Naive thymus-derived CD4-positive, alpha-beta T cell (primary cell): ENCODE measurements at regions not wholly inside any gene's neighbourhood (a gene's known extent, or its start where the extent isn't known, plus 50 kb on each side); places are given as distances from the start of the nearest gene placed in this dataset.

ENCODE experiments used
- ATAC-seq: fragments of 150-1000 bp; cut with Tn5 transposase; 2 replicates; pipeline ENCODE4 v1.10.0; 2021; ENCODE audit warnings: mild to moderate bottlenecking, moderate library complexity
- CTCF ChIA-PET: fragments of 350-600 bp; sonication (Branson Sonifier 250); formaldehyde crosslinking; loops from one replicate; lab custom pipeline; 2021; ENCODE audit warnings: antibody characterized with exemption; lab: Charles Lee
- POLR2A ChIA-PET: fragments of 350-600 bp; sonication (Branson Sonifier 250); formaldehyde crosslinking; loops from one replicate; lab custom pipeline; 2021; ENCODE audit warnings: antibody characterized with exemption, inconsistent platforms; lab: Charles Lee
- DNase-seq, 9 donors: peaks; one replicate each; pipeline versions ENCODE4 v3.0.0 to v3.0.0-alpha.2; 2020 to 2022; ENCODE audit warnings: mixed read lengths in 1 of 9
- H3K27ac ChIP-seq: one replicate; pipeline ENCODE4 v1.7.0; 2013; ENCODE audit warnings: mild to moderate bottlenecking, low read depth, low read length, moderate library complexity
- H3K27me3 ChIP-seq, 2 donors: one replicate each; pipeline ENCODE4 v1.7.0; 2013; ENCODE audit warnings: low read length in 2 of 2, mild to moderate bottlenecking in 2 of 2, moderate library complexity in 2 of 2; ENCODE audit not compliant: control insufficient read depth in 2 of 2, insufficient read depth in 2 of 2
- H3K36me3 ChIP-seq, 3 experiments: 1 replicate in 2 of 3; 2 replicates in 1 of 3; pipeline ENCODE4 v1.7.0; 2013; ENCODE audit warnings: low read length in 3 of 3, mild to moderate bottlenecking in 3 of 3, moderate library complexity in 1 of 3; ENCODE audit not compliant: insufficient read depth in 3 of 3, control insufficient read depth in 2 of 3
- H3K4me1 ChIP-seq, 2 donors: one replicate each; pipeline ENCODE4 v1.7.0; 2013; ENCODE audit warnings: low read length in 2 of 2, mild to moderate bottlenecking in 2 of 2, moderate library complexity in 1 of 2; ENCODE audit not compliant: control insufficient read depth in 2 of 2, insufficient read depth in 2 of 2
- H3K4me3 ChIP-seq: 2 replicates; pipeline ENCODE4 v1.7.0; 2013; ENCODE audit warnings: mild to moderate bottlenecking, low read length
- H3K9me3 ChIP-seq, 3 experiments: 1 replicate in 2 of 3; 2 replicates in 1 of 3; pipeline ENCODE4 v1.7.0; 2013; ENCODE audit warnings: low read length in 3 of 3; ENCODE audit not compliant: control insufficient read depth in 2 of 3
- H3K27ac Mint-ChIP-seq, 9 donors: one replicate each; pipeline ENCODE4 v1.8.0; 2020 to 2022; ENCODE audit warnings: mixed read lengths in 9 of 9, mild to moderate bottlenecking in 8 of 9, moderate library complexity in 5 of 9, inconsistent platforms in 2 of 9
- H3K27me3 Mint-ChIP-seq, 5 donors: one replicate each; pipeline ENCODE4 v1.8.0; 2021 to 2022; ENCODE audit warnings: mixed read lengths in 5 of 5, mild to moderate bottlenecking in 1 of 5
- H3K36me3 Mint-ChIP-seq, 5 donors: one replicate each; pipeline ENCODE4 v1.8.0; 2020 to 2022; ENCODE audit warnings: mixed read lengths in 5 of 5, mild to moderate bottlenecking in 3 of 5, inconsistent platforms in 1 of 5
- H3K4me1 Mint-ChIP-seq, 7 donors: one replicate each; pipeline ENCODE4 v1.8.0; 2020 to 2022; ENCODE audit warnings: mixed read lengths in 7 of 7, mild to moderate bottlenecking in 3 of 7, inconsistent platforms in 1 of 7
- H3K4me3 Mint-ChIP-seq, 10 donors: one replicate each; pipeline ENCODE4 v1.8.0; 2020 to 2022; ENCODE audit warnings: mild to moderate bottlenecking in 10 of 10, mixed read lengths in 10 of 10, moderate library complexity in 6 of 10, inconsistent platforms in 2 of 10
- H3K9me3 Mint-ChIP-seq, 11 donors: one replicate each; pipeline ENCODE4 v1.8.0; 2020 to 2022; ENCODE audit warnings: mixed read lengths in 11 of 11, mild to moderate bottlenecking in 4 of 11, inconsistent platforms in 1 of 11, moderate library complexity in 1 of 11
- intact Hi-C, 2 donors: fragments of 100-400 bp; cut with micrococcal nuclease; formaldehyde crosslinking; loops; one replicate each; pipeline ENCODE4 v1.15.1; 2023

- Histone ChIP-seq H3K9me3 (no peaks in the 10 kb centered on the region), H3K27ac (no peak overlapping the region), H3K4me3 (no peak overlapping the region), H3K27me3 (no peaks in the 10 kb centered on the region), H3K4me1 (no peaks in the 10 kb centered on the region), H3K36me3 (no peaks in the 10 kb centered on the region)
- Mint-ChIP-seq H3K27ac (no peak overlapping the region), H3K4me1 (no peaks in the 10 kb centered on the region), H3K4me3 (no peak overlapping the region), H3K36me3 (no peaks in the 10 kb centered on the region), H3K9me3 (peaks cover 0 to 5% (median 0%) of the 10 kb centered on the region in 11 donors), H3K27me3 (peaks cover 0 to 18% (median 5%) of the 10 kb centered on the region in 5 donors)
- CTCF ChIA-PET = no interaction called here
- DNase-seq (no peak), ATAC-seq (no peak)
- intact Hi-C loops = no loop called here
- POLR2A ChIA-PET = no interaction called here
Observed at GRCh38 chr13:79711631-79712030, 230.7 kb downstream of the NDFIP2 start.

- no peak overlapping the region for H3K27ac ChIP-seq
- H3K4me3 Mint-ChIP-seq = no peak overlapping the region
- no peaks in the 10 kb centered on the region for H3K9me3 ChIP-seq
- POLR2A ChIA-PET = no interaction called here
- H3K27me3 Mint-ChIP-seq = peaks cover 0 to 18% (median 5%) of the 10 kb centered on the region in 5 donors
- H3K27ac Mint-ChIP-seq = no peak overlapping the region
- no peak overlapping the region for H3K4me3 ChIP-seq
- CTCF ChIA-PET = no interaction called here
- H3K27me3 ChIP-seq = no peaks in the 10 kb centered on the region
- no peaks in the 10 kb centered on the region for H3K36me3 Mint-ChIP-seq
- ATAC-seq (no peak), DNase-seq (no peak)
- H3K9me3 Mint-ChIP-seq = peaks cover 0 to 5% (median 0%) of the 10 kb centered on the region in 11 donors
- H3K36me3 ChIP-seq = no peaks in the 10 kb centered on the region
- no peaks in the 10 kb centered on the region for H3K4me1 Mint-ChIP-seq
- no peaks in the 10 kb centered on the region for H3K4me1 ChIP-seq
- intact Hi-C loops = no loop called here
Observed at GRCh38 chr13:79710376-79710775, 229.4 kb downstream of the NDFIP2 start.

DNA sequence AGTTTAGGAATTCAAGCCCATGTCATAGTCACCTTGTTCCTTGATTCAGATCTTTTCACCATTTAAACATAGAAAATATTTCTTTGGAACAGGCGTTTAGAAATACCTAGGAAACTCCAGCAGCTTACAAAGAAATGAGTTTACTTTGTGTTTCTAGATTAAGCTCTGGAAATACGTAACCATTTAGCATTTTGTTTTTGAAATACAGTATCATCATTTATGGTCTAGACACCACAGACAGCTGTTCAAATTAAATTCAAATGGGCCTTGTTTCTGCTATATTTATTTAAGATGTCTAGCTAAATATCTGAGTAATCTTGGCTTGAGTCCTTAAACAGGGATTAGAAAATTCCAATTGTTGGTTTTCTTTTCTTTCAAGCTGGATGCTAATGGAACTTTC is 228.5 kb downstream of the NDFIP2 start:
- H3K27ac ChIP-seq = no peak overlapping the region
- intact Hi-C loops = no loop called here
- ATAC-seq (no peak), DNase-seq (no peak)
- no peaks in the 10 kb centered on the region for H3K4me1 ChIP-seq
- ChIA-PET CTCF (no interaction called here), POLR2A (no interaction called here)
- Mint-ChIP-seq H3K4me3 (no peak overlapping the region), H3K27me3 (peaks cover 0 to 18% (median 5%) of the 10 kb centered on the region in 5 donors), H3K4me1 (no peaks in the 10 kb centered on the region), H3K36me3 (no peaks in the 10 kb centered on the region), H3K9me3 (peaks cover 0 to 5% (median 0%) of the 10 kb centered on the region in 11 donors), H3K27ac (no peak overlapping the region)
- no peaks in the 10 kb centered on the region for H3K36me3 ChIP-seq
- H3K9me3 ChIP-seq = no peaks in the 10 kb centered on the region
- no peaks in the 10 kb centered on the region for H3K27me3 ChIP-seq
- no peak overlapping the region for H3K4me3 ChIP-seq

- no peaks in the 10 kb centered on the region for H3K4me1 Mint-ChIP-seq
- intact Hi-C loops = no loop called here
- Histone ChIP-seq H3K9me3 (no peaks in the 10 kb centered on the region), H3K36me3 (no peaks in the 10 kb centered on the region), H3K27me3 (no peaks in the 10 kb centered on the region), H3K27ac (no peak overlapping the region), H3K4me3 (no peak overlapping the region), H3K4me1 (no peaks in the 10 kb centered on the region)
- H3K27me3 Mint-ChIP-seq = peaks cover 0 to 5% (median 0%) of the 10 kb centered on the region in 5 donors
- peaks cover 0 to 6% (median 0%) of the 10 kb centered on the region in 11 donors for H3K9me3 Mint-ChIP-seq
- H3K4me3 Mint-ChIP-seq = no peak overlapping the region
- H3K27ac Mint-ChIP-seq = no peak overlapping the region
- CTCF ChIA-PET = no interaction called here
- H3K36me3 Mint-ChIP-seq = no peaks in the 10 kb centered on the region
- no peak for ATAC-seq
- POLR2A ChIA-PET = no interaction called here
- no peak for DNase-seq
Observed at GRCh38 chr13:79703772-79704171, 222.8 kb downstream of the NDFIP2 start.

GRCh38 chr13:79695754-79696153 is 214.8 kb downstream of the NDFIP2 start:
- Mint-ChIP-seq H3K27ac (no peak overlapping the region), H3K36me3 (no peaks in the 10 kb centered on the region), H3K4me3 (no peak overlapping the region), H3K9me3 (peaks cover 0 to 6% (median 0%) of the 10 kb centered on the region in 11 donors), H3K4me1 (no peaks in the 10 kb centered on the region), H3K27me3 (peaks cover 0 to 33% (median 7%) of the 10 kb centered on the region in 5 donors)
- ChIA-PET POLR2A (no interaction called here), CTCF (no interaction called here)
- no peak for DNase-seq
- Histone ChIP-seq H3K4me1 (no peaks in the 10 kb centered on the region), H3K4me3 (no peak overlapping the region), H3K36me3 (no peaks in the 10 kb centered on the region), H3K9me3 (no peaks in the 10 kb centered on the region), H3K27me3 (no peaks in the 10 kb centered on the region), H3K27ac (no peak overlapping the region)
- ATAC-seq = no peak
- intact Hi-C loops = no loop called here

DNA sequence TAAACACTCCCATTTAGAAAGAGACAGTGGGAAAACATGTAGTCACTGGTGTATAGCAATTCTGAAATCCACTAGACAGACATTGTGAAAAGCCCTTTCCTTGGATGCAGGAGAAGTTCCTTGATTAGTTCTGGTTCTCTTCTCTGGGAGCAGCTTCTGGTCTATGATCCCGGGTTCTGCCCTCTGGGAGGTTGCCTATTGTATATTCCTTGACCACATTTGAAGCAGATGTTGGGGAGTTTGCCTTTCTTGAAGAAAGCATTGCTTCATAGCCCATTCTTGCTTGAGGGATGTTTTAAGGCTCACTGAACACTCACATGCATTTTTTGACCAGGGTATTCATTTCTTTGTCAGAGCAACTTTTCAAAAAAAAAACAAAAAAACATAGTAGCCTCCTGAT is 211.9 kb downstream of the NDFIP2 start:
- CTCF ChIA-PET = interaction anchor here (0.6 kb wide), 1 partner anchor 280 kb away, joined by 5 read pairs; no protein-coding TSS in a partner anchor
- Histone ChIP-seq H3K4me1 (no peaks in the 10 kb centered on the region), H3K27me3 (no peaks in the 10 kb centered on the region), H3K4me3 (no peak overlapping the region), H3K36me3 (no peaks in the 10 kb centered on the region), H3K27ac (no peak overlapping the region), H3K9me3 (no peaks in the 10 kb centered on the region)
- no peaks in the 10 kb centered on the region for H3K36me3 Mint-ChIP-seq
- ATAC-seq (no peak), DNase-seq (no peak)
- no peak overlapping the region for H3K27ac Mint-ChIP-seq
- no peak overlapping the region for H3K4me3 Mint-ChIP-seq
- H3K27me3 Mint-ChIP-seq = peaks cover 2 to 33% (median 7%) of the 10 kb centered on the region in 5 donors
- POLR2A ChIA-PET = no interaction called here
- H3K9me3 Mint-ChIP-seq = peaks cover 0 to 2% (median 0%) of the 10 kb centered on the region in 11 donors
- no peaks in the 10 kb centered on the region for H3K4me1 Mint-ChIP-seq
- intact Hi-C loops = no loop called here

DNA sequence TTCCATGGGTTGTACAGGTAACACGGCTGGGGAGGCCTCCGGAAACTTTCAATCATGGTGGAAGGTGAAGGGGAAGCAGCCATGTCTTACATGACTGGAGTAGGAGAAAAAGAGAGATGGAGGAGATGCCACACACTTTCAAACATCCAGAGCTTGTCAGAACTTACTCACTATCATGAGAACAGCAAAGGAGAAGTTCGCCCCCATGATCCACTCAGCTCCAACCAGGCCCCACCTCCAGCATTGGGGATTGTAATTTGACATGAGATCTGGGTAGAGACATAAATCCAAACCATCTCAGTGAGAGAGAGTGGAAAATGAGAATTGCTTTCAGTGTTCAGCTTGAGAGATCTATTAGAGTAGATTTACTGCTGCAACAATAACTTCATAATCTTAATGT is 210.9 kb downstream of the NDFIP2 start:
- ChIA-PET POLR2A (no interaction called here), CTCF (no interaction called here)
- Histone ChIP-seq H3K4me3 (no peak overlapping the region), H3K4me1 (no peaks in the 10 kb centered on the region), H3K27ac (no peak overlapping the region), H3K9me3 (no peaks in the 10 kb centered on the region), H3K36me3 (no peaks in the 10 kb centered on the region), H3K27me3 (no peaks in the 10 kb centered on the region)
- no peak for ATAC-seq
- Mint-ChIP-seq H3K9me3 (peaks cover 0 to 2% (median 0%) of the 10 kb centered on the region in 11 donors), H3K4me3 (no peak overlapping the region), H3K27me3 (peaks cover 2 to 24% (median 7%) of the 10 kb centered on the region in 5 donors), H3K27ac (no peak overlapping the region), H3K4me1 (no peaks in the 10 kb centered on the region), H3K36me3 (no peaks in the 10 kb centered on the region)
- no peak for DNase-seq
- intact Hi-C loops = no loop called here
